GM23338 (cell line): ENCODE measurements at regions not wholly inside any gene's neighbourhood (a gene's known extent, or its start where the extent isn't known, plus 50 kb on each side); places are given as distances from the start of the nearest gene placed in this dataset.

Experiments
- ATAC-seq: fragments of 200-7000 bp; cut with Tn5 transposase; 3 replicates; pipeline ENCODE4 v1.9.1; 2020
- DNase-seq: peaks from one replicate; pipeline ENCODE4 v3.0.0-alpha.2; 2015; ENCODE audit warnings: low spot score
- H2AFZ ChIP-seq: fragments of 200-600 bp; sonication (generic); 2 replicates; pipeline ENCODE4 v1.8.0; 2016; ENCODE audit warnings: antibody characterized with exemption, mild to moderate bottlenecking, moderate library complexity
- H3F3A ChIP-seq: fragments of 200-600 bp; sonication (generic); replicated peaks from 2 replicates; pipeline ENCODE4 v1.8.0; 2017; ENCODE audit warnings: antibody characterized with exemption, mixed run types, low read depth
- H3K27ac ChIP-seq: fragments of 200-600 bp; sonication (generic); 2 replicates; pipeline ENCODE4 v1.6.1; 2016; ENCODE audit warnings: low read depth
- H3K27me3 ChIP-seq: fragments of 200-600 bp; sonication (generic); 2 replicates; pipeline ENCODE4 v1.8.0; 2016; ENCODE audit warnings: mild to moderate bottlenecking, mixed run types, moderate library complexity; ENCODE audit not compliant: insufficient read depth
- H3K36me3 ChIP-seq: fragments of 200-600 bp; sonication (generic); 2 replicates; pipeline ENCODE4 v1.8.0; 2016; ENCODE audit warnings: mild to moderate bottlenecking; ENCODE audit not compliant: insufficient read depth
- H3K4me1 ChIP-seq: fragments of 200-600 bp; sonication (generic); 2 replicates; pipeline ENCODE4 v1.8.0; 2016; ENCODE audit warnings: mild to moderate bottlenecking, moderate library complexity; ENCODE audit not compliant: insufficient read depth
- H3K4me2 ChIP-seq: fragments of 200-600 bp; sonication (generic); 2 replicates; pipeline ENCODE4 v1.7.1; 2017; ENCODE audit warnings: mixed run types
- H3K4me3 ChIP-seq: fragments of 200-600 bp; sonication (generic); 2 replicates; pipeline ENCODE4 v1.6.1; 2016; ENCODE audit warnings: mixed run types
- H3K79me2 ChIP-seq: fragments of 200-600 bp; sonication (generic); replicated peaks from 2 replicates; pipeline ENCODE4 v1.8.0; 2017; ENCODE audit warnings: mild to moderate bottlenecking; ENCODE audit not compliant: insufficient read depth
- H3K9me2 ChIP-seq: fragments of 200-600 bp; sonication (generic); 2 replicates; pipeline ENCODE4 v1.8.0; 2017; ENCODE audit not compliant: insufficient read depth
- H4K20me1 ChIP-seq: fragments of 200-600 bp; sonication (generic); replicated peaks from 2 replicates; pipeline ENCODE4 v1.8.0; 2017; ENCODE audit warnings: mild to moderate bottlenecking; ENCODE audit not compliant: insufficient read depth
- H3K27ac Mint-ChIP-seq: 2 replicates; pipeline ENCODE4 v1.8.0; 2020; ENCODE audit warnings: inconsistent platforms, mild to moderate bottlenecking, moderate library complexity, mixed read lengths
- H3K27me3 Mint-ChIP-seq: 3 replicates; pipeline ENCODE4 v1.8.0; 2022; ENCODE audit warnings: low read depth, mild to moderate bottlenecking, moderate library complexity, mixed read lengths, inconsistent platforms; ENCODE audit not compliant: insufficient read depth, poor library complexity
- H3K36me3 Mint-ChIP-seq: 3 replicates; pipeline ENCODE4 v1.8.0; 2021; ENCODE audit warnings: low read depth, mild to moderate bottlenecking, inconsistent platforms, moderate library complexity, mixed read lengths
- H3K4me1 Mint-ChIP-seq: 3 replicates; pipeline ENCODE4 v1.8.0; 2020; ENCODE audit warnings: mild to moderate bottlenecking, inconsistent platforms, mixed read lengths
- H3K4me3 Mint-ChIP-seq: 3 replicates; pipeline ENCODE4 v1.8.0; 2021; ENCODE audit warnings: moderate library complexity, mild to moderate bottlenecking, inconsistent platforms, mixed read lengths
- H3K9me3 Mint-ChIP-seq: 3 replicates; pipeline ENCODE4 v1.8.0; 2020; ENCODE audit warnings: moderate library complexity, mild to moderate bottlenecking, inconsistent platforms, mixed read lengths
- JUNB ChIP-seq: IDR thresholded peaks from one replicate; pipeline ENCODE4 v1.6.1; 2016; ENCODE audit warnings: antibody characterized with exemption; ENCODE audit not compliant: unreplicated experiment
- NANOG ChIP-seq: IDR thresholded peaks from 2 replicates; pipeline ENCODE4 v1.6.1; 2016; ENCODE audit warnings: antibody characterized with exemption, borderline replicate concordance
- ZNF331 ChIP-seq: fragments of 250-450 bp; sonication (Bioruptor Pico); IDR thresholded peaks from 2 replicates; pipeline ENCODE4 v1.5.0; 2020; ENCODE audit warnings: low read depth, mild to moderate bottlenecking, moderate library complexity
- TF ChIP-seq, protein P1 (sequence below): fragments of 250-450 bp; sonication (Bioruptor Pico); IDR thresholded peaks from 2 replicates; pipeline ENCODE4 v1.5.0; 2020; ENCODE audit warnings: mild to moderate bottlenecking, moderate library complexity

DNA sequence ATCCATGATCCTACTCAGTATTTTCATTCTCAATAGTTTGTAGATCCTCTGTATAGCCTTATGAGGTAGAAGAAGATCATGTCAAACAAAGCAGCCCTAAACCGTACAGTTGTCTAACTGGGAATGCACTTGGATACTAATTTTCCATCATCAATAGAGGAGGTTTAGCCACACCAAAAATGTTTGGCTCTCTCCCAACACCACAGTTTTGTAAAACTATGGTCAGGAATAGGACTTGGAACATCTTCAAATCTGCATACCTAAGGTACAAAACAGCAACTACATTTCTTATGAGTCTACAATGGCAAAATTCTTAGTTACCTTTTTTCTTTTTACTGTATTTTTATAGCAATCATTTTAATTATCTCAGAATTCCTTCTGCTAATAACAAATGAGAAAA, 1001.6 kb downstream of the ROBO2 start (continued):
- TF ChIP-seq, protein P1, sequence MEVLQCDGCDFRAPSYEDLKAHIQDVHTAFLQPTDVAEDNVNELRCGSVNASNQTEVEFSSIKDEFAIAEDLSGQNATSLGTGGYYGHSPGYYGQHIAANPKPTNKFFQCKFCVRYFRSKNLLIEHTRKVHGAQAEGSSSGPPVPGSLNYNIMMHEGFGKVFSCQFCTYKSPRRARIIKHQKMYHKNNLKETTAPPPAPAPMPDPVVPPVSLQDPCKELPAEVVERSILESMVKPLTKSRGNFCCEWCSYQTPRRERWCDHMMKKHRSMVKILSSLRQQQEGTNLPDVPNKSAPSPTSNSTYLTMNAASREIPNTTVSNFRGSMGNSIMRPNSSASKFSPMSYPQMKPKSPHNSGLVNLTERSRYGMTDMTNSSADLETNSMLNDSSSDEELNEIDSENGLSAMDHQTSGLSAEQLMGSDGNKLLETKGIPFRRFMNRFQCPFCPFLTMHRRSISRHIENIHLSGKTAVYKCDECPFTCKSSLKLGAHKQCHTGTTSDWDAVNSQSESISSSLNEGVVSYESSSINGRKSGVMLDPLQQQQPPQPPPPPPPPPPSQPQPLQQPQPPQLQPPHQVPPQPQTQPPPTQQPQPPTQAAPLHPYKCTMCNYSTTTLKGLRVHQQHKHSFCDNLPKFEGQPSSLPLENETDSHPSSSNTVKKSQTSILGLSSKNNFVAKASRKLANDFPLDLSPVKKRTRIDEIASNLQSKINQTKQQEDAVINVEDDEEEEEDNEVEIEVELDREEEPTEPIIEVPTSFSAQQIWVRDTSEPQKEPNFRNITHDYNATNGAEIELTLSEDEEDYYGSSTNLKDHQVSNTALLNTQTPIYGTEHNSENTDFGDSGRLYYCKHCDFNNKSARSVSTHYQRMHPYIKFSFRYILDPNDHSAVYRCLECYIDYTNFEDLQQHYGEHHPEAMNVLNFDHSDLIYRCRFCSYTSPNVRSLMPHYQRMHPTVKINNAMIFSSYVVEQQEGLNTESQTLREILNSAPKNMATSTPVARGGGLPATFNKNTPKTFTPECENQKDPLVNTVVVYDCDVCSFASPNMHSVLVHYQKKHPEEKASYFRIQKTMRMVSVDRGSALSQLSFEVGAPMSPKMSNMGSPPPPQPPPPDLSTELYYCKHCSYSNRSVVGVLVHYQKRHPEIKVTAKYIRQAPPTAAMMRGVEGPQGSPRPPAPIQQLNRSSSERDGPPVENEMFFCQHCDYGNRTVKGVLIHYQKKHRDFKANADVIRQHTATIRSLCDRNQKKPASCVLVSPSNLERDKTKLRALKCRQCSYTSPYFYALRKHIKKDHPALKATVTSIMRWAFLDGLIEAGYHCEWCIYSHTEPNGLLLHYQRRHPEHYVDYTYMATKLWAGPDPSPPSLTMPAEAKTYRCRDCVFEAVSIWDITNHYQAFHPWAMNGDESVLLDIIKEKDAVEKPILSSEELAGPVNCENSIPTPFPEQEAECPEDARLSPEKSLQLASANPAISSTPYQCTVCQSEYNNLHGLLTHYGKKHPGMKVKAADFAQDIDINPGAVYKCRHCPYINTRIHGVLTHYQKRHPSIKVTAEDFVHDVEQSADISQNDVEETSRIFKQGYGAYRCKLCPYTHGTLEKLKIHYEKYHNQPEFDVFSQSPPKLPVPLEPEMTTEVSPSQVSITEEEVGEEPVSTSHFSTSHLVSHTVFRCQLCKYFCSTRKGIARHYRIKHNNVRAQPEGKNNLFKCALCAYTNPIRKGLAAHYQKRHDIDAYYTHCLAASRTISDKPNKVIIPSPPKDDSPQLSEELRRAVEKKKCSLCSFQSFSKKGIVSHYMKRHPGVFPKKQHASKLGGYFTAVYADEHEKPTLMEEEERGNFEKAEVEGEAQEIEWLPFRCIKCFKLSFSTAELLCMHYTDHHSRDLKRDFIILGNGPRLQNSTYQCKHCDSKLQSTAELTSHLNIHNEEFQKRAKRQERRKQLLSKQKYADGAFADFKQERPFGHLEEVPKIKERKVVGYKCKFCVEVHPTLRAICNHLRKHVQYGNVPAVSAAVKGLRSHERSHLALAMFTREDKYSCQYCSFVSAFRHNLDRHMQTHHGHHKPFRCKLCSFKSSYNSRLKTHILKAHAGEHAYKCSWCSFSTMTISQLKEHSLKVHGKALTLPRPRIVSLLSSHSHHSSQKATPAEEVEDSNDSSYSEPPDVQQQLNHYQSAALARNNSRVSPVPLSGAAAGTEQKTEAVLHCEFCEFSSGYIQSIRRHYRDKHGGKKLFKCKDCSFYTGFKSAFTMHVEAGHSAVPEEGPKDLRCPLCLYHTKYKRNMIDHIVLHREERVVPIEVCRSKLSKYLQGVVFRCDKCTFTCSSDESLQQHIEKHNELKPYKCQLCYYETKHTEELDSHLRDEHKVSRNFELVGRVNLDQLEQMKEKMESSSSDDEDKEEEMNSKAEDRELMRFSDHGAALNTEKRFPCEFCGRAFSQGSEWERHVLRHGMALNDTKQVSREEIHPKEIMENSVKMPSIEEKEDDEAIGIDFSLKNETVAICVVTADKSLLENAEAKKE (CRISPR knock-in tag) = no peak

DNA sequence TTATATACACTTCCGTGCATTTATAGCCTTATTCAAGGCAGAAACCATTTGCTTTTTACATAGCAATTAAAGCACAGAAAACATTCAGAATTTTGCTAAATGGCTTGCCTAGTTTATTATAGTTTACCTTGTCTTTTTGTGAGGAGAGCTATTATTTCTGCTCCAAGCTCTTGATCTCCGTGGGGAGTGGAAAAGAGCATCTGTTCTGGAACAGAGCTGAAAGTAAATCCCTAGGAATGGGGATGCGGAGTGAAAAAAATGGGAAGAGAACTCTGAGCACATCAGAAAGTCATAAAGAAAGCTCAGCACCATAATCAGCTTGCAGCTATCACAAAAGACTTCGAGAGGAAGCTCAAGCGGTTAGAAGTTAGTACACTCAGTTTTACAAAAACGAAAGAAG, 1006.7 kb downstream of the ROBO2 start:
- Histone ChIP-seq H4K20me1 (no peaks in the 10 kb centered on the region), H2AFZ (peak overlapping the region; percentile 83; the same call in 1 of the 2 replicates), H3K27ac (no peak overlapping the region), H3K9me2 (no peaks in the 10 kb centered on the region), H3K27me3 (no peaks in the 10 kb centered on the region), H3K36me3 (no peaks in the 10 kb centered on the region), H3K4me1 (peaks cover 11% of the 10 kb centered on the region), H3K79me2 (no peaks in the 10 kb centered on the region), H3F3A (no peaks in the 10 kb centered on the region), H3K4me3 (no peak overlapping the region), H3K4me2 (no peak overlapping the region)
- Mint-ChIP-seq H3K4me3 (no peak overlapping the region), H3K9me3 (no peaks in the 10 kb centered on the region), H3K4me1 (peaks cover 15% of the 10 kb centered on the region; the same call in 2 of the 3 replicates), H3K27ac (peak overlapping the region; percentile 10; the same call in 1 of the 2 replicates), H3K36me3 (no peaks in the 10 kb centered on the region), H3K27me3 (no peaks in the 10 kb centered on the region)
- TF ChIP-seq NANOG = no peak
- no peak for TF ChIP-seq JUNB
- TF ChIP-seq ZNF331 (CRISPR knock-in tag) = no peak
- TF ChIP-seq, protein P1 (CRISPR knock-in tag) = no peak
- DNase-seq = no peak
- ATAC-seq = no peak
